Trophoblast cell (in vitro differentiated cells and primary cell): ENCODE measurements at regions not wholly inside any gene's neighbourhood (a gene's known extent, or its start where the extent isn't known, plus 50 kb on each side); places are given as distances from the start of the nearest gene placed in this dataset.
A peak's percentile ranks its signal among the peaks of the same experiment; 100 is the strongest.

Experiments used
- DNase-seq, 2 donors: peaks; one replicate each; pipeline ENCODE4 v3.0.0-alpha.2; 2016
- H2AFZ ChIP-seq: 2 replicates; pipeline ENCODE4 v1.6.1; 2013; ENCODE audit warnings: low read length, moderate library complexity, mild to moderate bottlenecking; ENCODE audit not compliant: insufficient read depth, poor library complexity
- H2AK5ac ChIP-seq: 2 replicates; pipeline ENCODE4 v1.6.1; 2013; ENCODE audit warnings: mild to moderate bottlenecking, low read length
- H2BK120ac ChIP-seq: 2 replicates; pipeline ENCODE4 v1.6.1; 2013; ENCODE audit warnings: low read length, mild to moderate bottlenecking, moderate library complexity; ENCODE audit not compliant: insufficient read depth, poor library complexity
- H2BK12ac ChIP-seq: 2 replicates; pipeline ENCODE4 v1.6.1; 2013; ENCODE audit warnings: mild to moderate bottlenecking, low read length, moderate library complexity
- H2BK5ac ChIP-seq: 2 replicates; pipeline ENCODE4 v1.6.1; 2013; ENCODE audit warnings: low read length, low read depth, moderate library complexity, mild to moderate bottlenecking; ENCODE audit not compliant: poor library complexity
- H3K14ac ChIP-seq: 2 replicates; pipeline ENCODE4 v1.6.1; 2013; ENCODE audit warnings: mild to moderate bottlenecking, low read length
- H3K18ac ChIP-seq: 2 replicates; pipeline ENCODE4 v1.6.1; 2013; ENCODE audit warnings: mild to moderate bottlenecking, low read length
- H3K23ac ChIP-seq: 2 replicates; pipeline ENCODE4 v1.6.1; 2013; ENCODE audit warnings: low read length
- H3K27ac ChIP-seq: 2 replicates; pipeline ENCODE4 v1.5.1; 2013; ENCODE audit warnings: low read depth, mild to moderate bottlenecking, inconsistent platforms, low read length, moderate library complexity
- H3K27me3 ChIP-seq: 2 replicates; pipeline ENCODE4 v1.6.1; 2013; ENCODE audit warnings: inconsistent platforms, mild to moderate bottlenecking, low read length, moderate library complexity; ENCODE audit not compliant: insufficient read depth
- H3K36me3 ChIP-seq, 2 experiments: 1 replicate in 1 of 2; 2 replicates in 1 of 2; pipeline ENCODE4 v1.6.1; 2013; ENCODE audit warnings: low read length in 2 of 2, mild to moderate bottlenecking in 2 of 2, moderate library complexity in 1 of 2; ENCODE audit not compliant: insufficient read depth in 2 of 2, control insufficient read depth in 1 of 2
- H3K4ac ChIP-seq: 2 replicates; pipeline ENCODE4 v1.6.1; 2013; ENCODE audit warnings: low read depth, mild to moderate bottlenecking, low read length, moderate library complexity
- H3K4me1 ChIP-seq, 2 experiments: 1 replicate in 1 of 2; 2 replicates in 1 of 2; pipeline ENCODE4 v1.6.1; 2013; ENCODE audit warnings: low read length in 2 of 2, mild to moderate bottlenecking in 2 of 2, moderate library complexity in 1 of 2; ENCODE audit not compliant: insufficient read depth in 2 of 2, control insufficient read depth in 1 of 2
- H3K4me2 ChIP-seq: 2 replicates; pipeline ENCODE4 v1.6.1; 2013; ENCODE audit warnings: inconsistent platforms, mild to moderate bottlenecking, low read length, moderate library complexity
- H3K4me3 ChIP-seq: 2 replicates; pipeline ENCODE4 v1.5.1; 2013; ENCODE audit warnings: mild to moderate bottlenecking, low read depth, low read length, inconsistent platforms
- H3K79me1 ChIP-seq: one replicate; pipeline ENCODE4 v1.6.1; 2013; ENCODE audit warnings: low read length
- H3K79me2 ChIP-seq: 2 replicates; pipeline ENCODE4 v1.6.1; 2013; ENCODE audit warnings: low read length, mild to moderate bottlenecking; ENCODE audit not compliant: control insufficient read depth, insufficient read depth, poor library complexity
- H3K9ac ChIP-seq: 2 replicates; pipeline ENCODE4 v1.6.1; 2013; ENCODE audit warnings: mild to moderate bottlenecking, low read length
- H3K9me3 ChIP-seq: 2 replicates; pipeline ENCODE4 v1.6.1; 2013; ENCODE audit warnings: low read depth, mild to moderate bottlenecking, control low read depth, inconsistent platforms, low read length; ENCODE audit not compliant: insufficient read depth
- H4K12ac ChIP-seq: 2 replicates; pipeline ENCODE4 v1.6.1; 2013; ENCODE audit warnings: low read depth, mild to moderate bottlenecking, low read length, moderate library complexity
- H4K8ac ChIP-seq: 2 replicates; pipeline ENCODE4 v1.6.1; 2013; ENCODE audit warnings: low read depth, mild to moderate bottlenecking, low read length, moderate library complexity
- H4K91ac ChIP-seq: one replicate; pipeline ENCODE4 v1.6.1; 2013; ENCODE audit warnings: low read depth, mild to moderate bottlenecking, low read length, moderate library complexity
- WGBS: extraction: QIAGEN DNeasy Blood & Tissue Kit; methylation state at CpG from one replicate; pipeline ENCODE4 v1.1.7; 2013; ENCODE audit warnings: missing lambda C conversion rate; ENCODE audit not compliant: insufficient read length, insufficient coverage; ENCODE audit errors: extremely low coverage; 5-methylcytosine and 5-hydroxymethylcytosine counted together

GRCh38 chr5:156199045-156199444 lies 127.9 kb upstream of the SGCD start:
- no peak overlapping the region for H4K91ac ChIP-seq
- no peak overlapping the region for H2BK120ac ChIP-seq
- WGBS = no CpG with 5 or more reads among the region's 1 CpG
- H3K9ac ChIP-seq = no peak overlapping the region
- no peak for DNase-seq
- no peak overlapping the region for H3K4me3 ChIP-seq
- H4K8ac ChIP-seq = no peak overlapping the region
- no peaks in the 10 kb centered on the region for H3K79me1 ChIP-seq
- H3K9me3 ChIP-seq = no peaks in the 10 kb centered on the region
- H2AFZ ChIP-seq = no peak overlapping the region
- H3K79me2 ChIP-seq = no peaks in the 10 kb centered on the region
- no peak overlapping the region for H4K12ac ChIP-seq
- H3K4me1 ChIP-seq = no peaks in the 10 kb centered on the region
- H3K18ac ChIP-seq = no peak overlapping the region
- H2BK5ac ChIP-seq = no peak overlapping the region
- no peak overlapping the region for H2AK5ac ChIP-seq
- H3K4ac ChIP-seq = no peak overlapping the region
- H3K23ac ChIP-seq = no peak overlapping the region
- H2BK12ac ChIP-seq = no peak overlapping the region
- no peaks in the 10 kb centered on the region for H3K36me3 ChIP-seq
- no peaks in the 10 kb centered on the region for H3K27me3 ChIP-seq
- no peak overlapping the region for H3K14ac ChIP-seq
- H3K4me2 ChIP-seq = no peak overlapping the region
- no peak overlapping the region for H3K27ac ChIP-seq

- H2AFZ ChIP-seq = no peak overlapping the region
- WGBS = no CpG with 5 or more reads among the region's 8 CpGs
- no peak overlapping the region for H3K18ac ChIP-seq
- no peak overlapping the region for H2BK12ac ChIP-seq
- H3K36me3 ChIP-seq = no peaks in the 10 kb centered on the region
- no peak overlapping the region for H2BK5ac ChIP-seq
- no peak overlapping the region for H3K4me2 ChIP-seq
- H4K12ac ChIP-seq = no peak overlapping the region
- no peak overlapping the region for H3K23ac ChIP-seq
- H3K14ac ChIP-seq = no peak overlapping the region
- no peak overlapping the region for H2AK5ac ChIP-seq
- no peak overlapping the region for H2BK120ac ChIP-seq
- no peak for DNase-seq
- H3K9ac ChIP-seq = no peak overlapping the region
- no peaks in the 10 kb centered on the region for H3K27me3 ChIP-seq
- no peaks in the 10 kb centered on the region for H3K4me1 ChIP-seq
- no peaks in the 10 kb centered on the region for H3K79me2 ChIP-seq
- no peak overlapping the region for H3K27ac ChIP-seq
- no peaks in the 10 kb centered on the region for H3K79me1 ChIP-seq
- no peak overlapping the region for H4K8ac ChIP-seq
- no peaks in the 10 kb centered on the region for H3K9me3 ChIP-seq
- H4K91ac ChIP-seq = no peak overlapping the region
- no peak overlapping the region for H3K4ac ChIP-seq
- no peak overlapping the region for H3K4me3 ChIP-seq
Observed at GRCh38 chr5:156200938-156201787, 125.8 kb upstream of the SGCD start.

- Histone ChIP-seq H2AFZ (no peak overlapping the region), H3K27ac (no peak overlapping the region), H3K79me1 (no peaks in the 10 kb centered on the region), H4K8ac (no peak overlapping the region), H3K36me3 (no peaks in the 10 kb centered on the region), H3K9ac (no peak overlapping the region), H3K4me3 (no peak overlapping the region), H3K27me3 (no peaks in the 10 kb centered on the region), H3K9me3 (no peaks in the 10 kb centered on the region), H2AK5ac (no peak overlapping the region), H3K4me2 (no peak overlapping the region), H4K12ac (no peak overlapping the region), H3K4me1 (no peaks in the 10 kb centered on the region), H3K14ac (no peak overlapping the region), H2BK12ac (no peak overlapping the region), H3K18ac (no peak overlapping the region), H4K91ac (no peak overlapping the region), H3K23ac (no peak overlapping the region), H3K4ac (no peak overlapping the region), H2BK120ac (no peak overlapping the region), H2BK5ac (no peak overlapping the region), H3K79me2 (no peaks in the 10 kb centered on the region)
- WGBS = no CpG with 5 or more reads among the region's 3 CpGs
- DNase-seq = peak in 1 of 2 donors; percentile 1
Observed at GRCh38 chr5:156201788-156202403, 125.1 kb upstream of the SGCD start.

GRCh38 chr5:156208271-156208670 lies 118.7 kb upstream of the SGCD start:
- no peak overlapping the region for H4K8ac ChIP-seq
- no peak overlapping the region for H3K14ac ChIP-seq
- H2AFZ ChIP-seq = no peak overlapping the region
- no peak overlapping the region for H3K18ac ChIP-seq
- H3K27ac ChIP-seq = no peak overlapping the region
- no peaks in the 10 kb centered on the region for H3K36me3 ChIP-seq
- H3K79me2 ChIP-seq = no peaks in the 10 kb centered on the region
- no peak overlapping the region for H4K12ac ChIP-seq
- H3K4ac ChIP-seq = no peak overlapping the region
- H3K79me1 ChIP-seq = no peaks in the 10 kb centered on the region
- no peaks in the 10 kb centered on the region for H3K27me3 ChIP-seq
- H4K91ac ChIP-seq = no peak overlapping the region
- H2BK5ac ChIP-seq = no peak overlapping the region
- DNase-seq = peak in 1 of 2 donors; percentile 1
- no peaks in the 10 kb centered on the region for H3K4me1 ChIP-seq
- no peak overlapping the region for H3K4me3 ChIP-seq
- H3K9me3 ChIP-seq = peaks cover 8% of the 10 kb centered on the region
- no peak overlapping the region for H2AK5ac ChIP-seq
- no peak overlapping the region for H2BK120ac ChIP-seq
- H2BK12ac ChIP-seq = no peak overlapping the region
- no peak overlapping the region for H3K23ac ChIP-seq
- no peak overlapping the region for H3K9ac ChIP-seq
- no peak overlapping the region for H3K4me2 ChIP-seq
